Activated gamma-delta T cell treated with Interleukin-2 at 50 U/mL for 16 hours (primary cell): ENCODE measurements at regions not wholly inside any gene's neighbourhood (a gene's known extent, or its start where the extent isn't known, plus 50 kb on each side); places are given as distances from the start of the nearest gene placed in this dataset.
"Not testable (repeated sequence)": the region's sequence is repeated elsewhere in the genome, so short reads cannot be mapped to it uniquely, and the experiment has no call there.

Experiments used
- DNase-seq: peaks from one replicate; pipeline ENCODE4 v3.0.0-alpha.2; 2020

DNA sequence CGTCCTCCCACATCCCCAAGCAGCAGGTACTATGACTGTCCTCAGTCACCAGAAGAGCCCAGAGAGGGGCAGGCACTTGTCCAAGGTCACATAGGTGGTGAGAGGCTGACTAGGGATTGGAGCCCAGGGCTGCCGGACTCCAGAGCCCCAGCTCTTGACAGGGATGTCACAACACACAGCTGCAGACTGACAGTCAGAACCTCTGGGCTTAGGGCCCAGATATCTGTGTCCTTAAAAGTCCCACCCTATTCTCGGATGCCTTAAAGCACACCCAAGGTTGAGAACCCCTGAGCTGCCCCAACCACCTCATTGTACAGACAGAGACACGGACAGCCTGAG lies 622.9 kb downstream of the MATN1 start:
- no peak for DNase-seq

GRCh38 chr1:30099587-30100523 lies 623.5 kb downstream of the MATN1 start:
- no peak for DNase-seq

DNA sequence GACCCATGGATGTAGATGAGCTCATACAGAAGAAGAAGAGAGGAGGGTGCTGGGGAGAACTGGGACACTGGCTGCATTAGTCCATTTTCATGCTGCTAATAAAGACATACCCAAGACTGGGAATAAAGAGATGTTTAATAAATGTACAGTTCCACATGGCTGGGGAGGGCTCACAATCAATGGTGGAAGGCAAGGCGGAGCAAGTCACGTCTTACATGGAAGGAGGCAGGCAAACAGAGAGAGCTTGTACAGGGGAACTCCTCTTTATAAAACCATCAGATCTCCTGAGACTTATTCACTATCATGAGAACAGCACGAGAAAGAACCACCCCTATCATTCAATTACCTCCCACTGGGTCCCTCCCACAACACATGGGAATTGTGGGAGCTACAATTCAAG lies 625.5 kb downstream of the MATN1 start:
- not testable (repeated sequence) for DNase-seq

- no peak for DNase-seq
Measured at GRCh38 chr1:30095451-30096025, 627.8 kb downstream of the MATN1 start.

- no peak for DNase-seq
Measured at GRCh38 chr1:30095051-30095450, 628.3 kb downstream of the MATN1 start.

DNA sequence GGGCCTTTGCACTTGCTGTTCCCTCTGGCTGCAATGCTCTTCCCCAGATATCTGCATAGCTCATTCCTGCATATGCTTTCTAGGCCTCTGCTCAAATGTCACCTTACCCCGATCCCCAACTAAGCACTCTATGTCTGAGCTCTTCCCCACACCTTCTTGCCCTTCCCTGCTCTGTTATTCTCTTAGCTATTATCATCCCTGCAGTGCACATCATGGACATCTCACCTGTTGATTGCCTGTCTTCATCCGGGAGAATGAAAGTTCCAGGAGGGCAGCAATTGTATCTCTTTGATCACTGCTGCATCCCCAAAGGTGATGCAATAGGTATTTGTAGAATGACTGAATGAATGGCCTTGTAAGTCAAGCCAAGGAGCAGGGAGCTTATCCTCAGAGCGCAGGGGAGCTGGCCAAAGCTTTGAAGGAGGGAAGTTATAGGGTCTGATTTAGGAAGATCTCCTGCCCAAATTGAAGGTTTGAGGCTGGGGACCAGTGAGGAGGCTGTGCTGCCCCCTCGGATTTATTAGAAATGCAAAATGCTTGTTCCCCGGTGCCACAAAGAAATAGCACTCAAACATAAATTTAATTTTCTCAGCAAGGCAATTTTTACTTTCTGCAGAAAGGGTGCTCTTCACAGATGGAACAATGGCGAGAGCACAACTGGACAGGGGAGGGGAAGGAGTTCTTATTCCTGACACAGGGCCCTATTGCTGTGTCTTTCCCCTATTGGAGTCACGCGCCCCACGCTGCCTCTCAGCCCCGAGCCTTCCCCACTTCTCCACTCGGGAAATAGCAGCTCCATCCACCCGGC lies 631.1 kb downstream of the MATN1 start:
- no peak for DNase-seq

GRCh38 chr1:30090162-30090820 lies 633.1 kb downstream of the MATN1 start:
- no peak for DNase-seq

DNA sequence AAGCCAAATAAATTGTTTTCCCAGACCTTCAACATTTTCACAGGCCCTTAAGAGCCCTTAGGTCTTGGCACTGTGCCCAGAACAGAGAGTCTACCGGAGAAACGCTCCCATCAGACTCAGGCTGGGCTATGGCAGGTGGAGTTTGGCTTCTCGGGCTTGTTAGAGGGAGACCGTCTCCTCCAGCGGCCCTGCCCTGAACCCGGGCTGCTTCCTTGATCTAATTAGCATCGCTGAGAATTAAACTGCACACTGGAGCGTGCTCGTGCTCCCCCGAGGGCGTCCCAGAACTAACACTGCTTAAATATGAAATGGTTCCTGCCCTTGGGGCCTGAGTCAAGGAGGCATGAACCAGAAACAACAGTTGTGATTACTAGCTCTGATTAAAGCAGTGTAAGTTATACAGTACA lies 634.4 kb downstream of the MATN1 start:
- no peak for DNase-seq

DNA sequence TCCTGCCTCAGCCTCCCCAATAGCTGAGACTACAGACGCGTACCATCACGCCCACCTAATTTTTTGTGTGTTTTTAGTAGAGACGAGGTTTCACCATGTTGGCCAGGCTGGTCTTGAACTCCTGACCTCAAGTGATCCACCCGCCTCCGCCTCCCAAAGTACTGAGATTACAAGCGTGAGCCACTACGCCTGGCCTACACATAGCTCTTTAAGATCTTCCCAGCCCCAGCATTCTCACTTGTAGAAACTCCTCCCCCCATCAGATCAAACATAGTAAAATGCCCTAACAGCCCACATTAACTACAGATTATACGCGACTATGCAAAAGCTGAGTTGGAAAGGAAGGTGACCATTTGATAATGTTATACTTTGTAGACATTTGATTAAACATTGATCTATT lies 634.8 kb downstream of the MATN1 start:
- DNase-seq: no peak

GRCh38 chr1:30087465-30087864 lies 635.9 kb downstream of the MATN1 start:
- no peak for DNase-seq

GRCh38 chr1:30085811-30086770 lies 637.3 kb downstream of the MATN1 start:
- no peak for DNase-seq

GRCh38 chr1:30084909-30085571 lies 638.3 kb downstream of the MATN1 start:
- DNase-seq: no peak

- DNase-seq: no peak
Measured at GRCh38 chr1:30083800-30084464, 639.5 kb downstream of the MATN1 start.

GRCh38 chr1:30081379-30082102 lies 641.8 kb downstream of the MATN1 start:
- no peak for DNase-seq

DNA sequence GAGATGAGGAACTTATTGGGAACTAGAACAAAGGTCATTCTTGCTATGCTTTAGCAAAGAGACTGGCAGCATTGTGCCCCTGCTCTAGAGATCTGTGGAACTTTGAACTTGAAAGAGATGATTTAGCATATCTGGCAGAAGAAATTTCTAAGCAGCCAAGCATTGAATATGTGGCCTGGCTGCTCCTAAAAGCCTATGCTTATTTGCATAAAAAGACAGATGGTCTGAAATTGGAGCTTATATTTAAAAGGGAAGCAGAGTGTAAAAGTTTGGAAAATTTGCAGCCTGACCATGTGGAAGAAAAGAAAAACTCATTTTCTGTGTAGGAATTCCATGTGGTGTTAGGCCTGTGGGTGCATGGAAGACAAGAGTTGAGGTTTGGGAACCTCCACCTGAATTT lies 647.5 kb downstream of the MATN1 start:
- not testable (repeated sequence) for DNase-seq

GRCh38 chr1:30068787-30069472 lies 654.5 kb downstream of the MATN1 start:
- no peak for DNase-seq

GRCh38 chr1:30064547-30064946 lies 658.8 kb downstream of the MATN1 start:
- no peak for DNase-seq

DNA sequence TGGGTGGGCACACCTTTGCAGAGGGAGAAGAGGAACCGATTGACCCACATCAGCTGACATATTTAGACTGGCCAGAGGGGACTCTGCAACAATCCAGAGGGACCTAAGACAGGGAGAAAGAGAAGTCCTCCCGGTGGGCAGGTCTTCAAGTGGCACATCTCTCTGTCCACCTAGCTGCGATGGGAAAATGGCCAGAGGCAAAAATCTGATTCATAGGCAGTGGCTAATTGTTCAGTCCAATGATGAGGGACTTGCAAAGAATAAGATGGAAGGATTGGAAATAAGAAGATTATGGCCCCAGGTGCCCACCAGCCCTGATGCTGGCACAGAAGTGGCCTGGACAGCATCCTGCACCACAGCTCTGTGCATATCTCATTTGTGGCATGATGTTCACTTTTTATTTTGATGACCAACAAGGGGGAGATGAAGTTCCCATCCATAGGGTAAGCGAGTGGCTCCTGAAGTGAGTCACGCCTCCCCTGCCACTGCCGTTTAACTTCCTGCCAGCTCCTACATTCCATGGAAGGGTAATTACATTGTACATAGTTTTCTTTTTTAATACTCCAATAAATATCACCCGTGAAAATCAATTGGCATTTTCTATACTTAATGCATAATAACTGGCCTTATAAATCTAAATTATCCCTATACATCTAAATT lies 659.6 kb downstream of the MATN1 start:
- DNase-seq: no peak
